HG03159 (cell line): ENCODE measurements at regions not wholly inside any gene's neighbourhood (a gene's known extent, or its start where the extent isn't known, plus 50 kb on each side); places are given as distances from the start of the nearest gene placed in this dataset.
"Not testable (repeated sequence)": the region's sequence is repeated elsewhere in the genome, so short reads cannot be mapped to it uniquely, and the experiment has no call there.

ENCODE experiments used
- ATAC-seq: cut with Tn5 transposase; IDR thresholded peaks from one replicate; pipeline ENCODE4 v1.9.1; 2021; ENCODE audit warnings: mild to moderate bottlenecking, moderate library complexity; ENCODE audit not compliant: unreplicated experiment

DNA sequence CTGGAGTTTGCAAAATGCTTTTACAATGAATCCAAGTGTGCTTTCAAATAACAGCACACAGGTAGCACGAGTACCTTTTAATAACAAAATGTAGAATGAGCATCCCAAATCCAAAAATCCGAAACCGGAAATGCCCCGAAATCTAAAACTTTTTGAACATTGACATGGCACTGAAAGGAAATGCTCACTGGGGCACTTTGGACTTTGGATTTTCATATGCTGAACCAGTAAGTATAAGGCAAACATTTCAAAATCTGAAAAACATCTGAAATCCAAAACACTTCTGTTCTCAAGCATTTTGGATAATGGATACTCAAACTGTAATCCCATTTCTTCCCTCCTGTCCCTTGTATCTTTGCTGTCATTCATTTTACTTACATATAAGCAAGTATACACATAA, 50.1 kb downstream of the GCNT4 start:
- ATAC-seq, result no peak

DNA sequence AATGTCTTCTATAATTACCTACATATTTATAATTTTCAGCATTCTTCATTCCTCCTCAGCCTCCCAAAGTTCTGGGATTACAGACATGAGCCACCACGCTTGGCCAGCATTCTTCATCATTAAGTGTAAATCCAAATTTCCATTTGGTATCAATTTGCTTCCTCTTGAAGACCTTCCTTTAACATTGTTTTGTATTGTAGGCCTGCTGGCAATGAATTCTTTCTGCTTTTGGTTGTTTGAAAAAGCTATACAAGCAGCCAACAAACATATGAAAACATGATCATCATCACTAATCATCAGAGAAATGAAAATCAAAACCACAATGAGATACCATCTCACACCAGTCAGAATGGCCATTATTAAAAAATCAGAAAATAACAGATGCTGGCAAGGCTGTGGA, 56.4 kb downstream of the GCNT4 start:
- no peak for ATAC-seq

DNA sequence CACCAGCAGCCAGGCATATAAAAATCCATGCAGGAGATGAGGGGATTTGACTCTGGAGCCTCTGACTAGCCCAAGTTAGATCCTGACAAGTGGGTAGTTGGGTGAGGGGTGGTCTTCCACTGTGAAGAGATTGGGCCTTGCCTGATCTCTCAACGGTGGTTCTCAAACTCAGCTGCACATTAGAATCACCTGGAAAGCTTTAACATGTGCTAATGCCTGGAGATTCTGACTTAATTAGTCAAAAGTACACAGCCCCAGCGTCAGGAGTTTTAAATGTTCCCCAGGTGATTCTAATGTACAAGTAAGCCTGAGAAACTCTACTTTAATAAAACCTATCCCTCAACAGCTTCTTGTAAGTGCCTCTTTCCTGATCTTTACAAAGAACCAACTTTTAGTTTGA, 57.5 kb downstream of the GCNT4 start:
- ATAC-seq, result no peak

DNA sequence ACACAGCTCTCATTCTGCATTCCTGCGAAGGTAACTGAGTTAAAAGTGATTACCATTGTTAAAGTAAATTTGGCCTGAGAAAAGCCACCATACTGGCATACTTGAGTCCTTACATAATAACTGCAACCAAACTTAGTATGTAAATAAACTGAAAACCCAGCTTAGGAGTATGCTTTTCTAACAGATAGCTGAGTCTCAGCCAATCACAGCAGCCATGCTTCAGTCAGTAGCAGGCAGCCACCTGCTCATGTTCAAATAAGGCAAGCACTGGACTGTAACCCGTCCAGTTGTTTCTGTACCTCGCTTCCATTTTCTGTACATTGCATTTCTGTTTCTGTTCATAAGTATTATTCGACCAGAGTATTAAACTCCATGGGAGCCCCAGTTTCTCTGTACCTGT, 58.6 kb downstream of the GCNT4 start:
- ATAC-seq, result no peak

DNA sequence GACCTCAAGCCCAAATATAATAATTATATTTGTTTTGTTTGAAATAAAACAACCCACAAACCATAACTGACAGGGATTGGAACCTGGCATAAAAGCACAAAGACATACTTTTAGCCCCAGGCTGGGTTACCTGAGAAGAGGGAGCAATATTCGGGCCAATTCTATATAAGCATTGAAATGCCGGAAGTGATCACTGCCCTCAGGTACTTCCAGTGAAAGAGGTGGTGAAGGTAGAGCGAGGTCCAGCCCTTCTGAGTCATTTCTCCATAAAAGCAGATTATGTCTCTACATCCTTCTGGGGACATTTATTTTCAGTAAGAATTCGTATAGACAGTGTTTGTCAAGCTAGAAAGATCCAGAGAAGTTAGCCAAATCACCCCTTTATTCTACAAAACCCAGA, 59.6 kb downstream of the GCNT4 start:
- ATAC-seq, result no peak

DNA sequence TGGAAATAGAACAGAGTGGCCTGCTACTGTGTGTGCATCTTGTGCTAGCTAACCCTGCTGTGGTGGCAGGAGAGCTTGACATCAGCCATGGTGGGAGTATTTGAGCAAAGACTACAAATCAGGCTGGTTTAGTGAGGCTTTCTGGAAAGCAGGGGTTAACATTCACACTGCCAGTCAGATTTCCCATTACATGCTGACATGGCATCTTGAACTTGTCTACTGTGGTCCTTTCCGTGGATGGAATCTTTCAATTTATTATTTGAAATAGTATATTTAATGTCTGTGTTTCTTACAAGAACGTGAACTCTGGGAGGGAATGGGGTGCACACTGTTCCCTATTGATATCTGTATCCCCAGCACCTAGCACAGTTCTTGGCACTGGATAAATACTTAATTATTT, 60.8 kb downstream of the GCNT4 start:
- ATAC-seq, result no peak

DNA sequence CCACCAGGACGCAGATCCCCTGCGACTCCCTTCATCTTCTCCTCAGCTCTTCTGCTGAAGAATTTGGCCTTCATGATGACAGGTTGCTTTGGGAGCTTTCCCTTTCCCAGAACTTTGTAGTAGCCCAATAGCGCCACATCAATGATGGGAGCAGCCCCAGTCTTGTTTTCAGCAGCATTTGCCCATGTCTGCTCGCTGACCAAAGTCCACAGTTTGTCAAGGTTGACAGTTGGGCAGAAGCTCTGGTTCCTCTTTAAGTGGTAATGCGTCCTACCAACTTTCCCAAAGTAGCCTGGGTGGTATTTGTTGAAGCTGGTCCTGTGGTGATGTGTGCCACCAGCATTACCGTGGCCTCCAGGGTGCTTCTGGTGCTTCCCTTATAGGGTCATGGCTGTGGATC, 62.2 kb downstream of the GCNT4 start:
- no peak for ATAC-seq

DNA sequence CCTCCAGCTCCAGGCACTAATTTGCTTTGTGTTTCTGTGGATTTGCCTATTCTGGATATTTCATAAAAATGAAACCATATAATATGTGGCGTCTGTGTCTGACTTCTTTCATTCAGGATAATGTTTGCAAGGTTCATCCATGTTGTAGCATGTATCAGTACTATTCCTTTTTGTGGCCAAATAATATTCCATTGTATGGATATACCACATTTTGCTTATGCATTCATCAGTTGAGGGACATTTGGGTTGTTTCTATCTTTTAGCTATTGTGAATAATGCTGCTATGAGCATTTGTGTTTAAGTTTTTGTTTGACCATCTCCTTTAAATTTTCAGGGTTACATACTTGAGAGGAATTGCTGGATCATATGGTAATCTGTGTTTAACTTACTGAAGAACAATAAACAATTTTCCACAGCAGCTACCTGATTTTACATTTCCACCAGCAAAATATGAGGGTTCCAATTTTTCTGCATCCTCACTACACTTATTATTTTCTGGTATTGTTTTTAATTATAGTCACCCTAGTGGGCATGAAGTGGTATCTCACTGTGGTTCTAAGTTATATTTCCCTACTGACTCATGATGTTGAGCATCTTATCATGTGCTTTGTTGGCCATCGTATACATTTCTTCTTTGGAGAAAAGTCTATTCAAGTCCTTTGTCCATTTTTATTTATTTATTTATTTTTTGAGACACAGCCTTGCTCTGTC, 63.9 kb downstream of the GCNT4 start:
- no peak for ATAC-seq

DNA sequence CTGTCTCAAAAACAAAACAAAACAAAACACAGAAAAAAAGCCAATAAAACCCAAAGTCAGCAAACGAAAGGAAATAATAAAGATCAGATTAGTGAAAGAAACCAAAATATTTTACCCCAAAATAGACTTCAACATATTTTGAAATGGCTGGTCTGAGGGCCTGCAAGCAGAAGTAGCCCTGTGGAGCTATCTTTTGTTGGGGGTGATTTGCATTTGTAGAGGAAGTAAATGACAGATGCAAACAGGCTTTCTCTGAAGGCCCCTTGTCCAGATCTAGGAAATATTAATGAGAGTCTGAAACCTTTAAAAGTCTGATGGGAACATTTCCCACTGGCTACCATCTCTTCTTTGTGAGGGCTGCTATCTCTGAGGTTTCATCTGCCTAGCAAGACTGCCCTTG, 74.0 kb downstream of the GCNT4 start:
- no peak for ATAC-seq

DNA sequence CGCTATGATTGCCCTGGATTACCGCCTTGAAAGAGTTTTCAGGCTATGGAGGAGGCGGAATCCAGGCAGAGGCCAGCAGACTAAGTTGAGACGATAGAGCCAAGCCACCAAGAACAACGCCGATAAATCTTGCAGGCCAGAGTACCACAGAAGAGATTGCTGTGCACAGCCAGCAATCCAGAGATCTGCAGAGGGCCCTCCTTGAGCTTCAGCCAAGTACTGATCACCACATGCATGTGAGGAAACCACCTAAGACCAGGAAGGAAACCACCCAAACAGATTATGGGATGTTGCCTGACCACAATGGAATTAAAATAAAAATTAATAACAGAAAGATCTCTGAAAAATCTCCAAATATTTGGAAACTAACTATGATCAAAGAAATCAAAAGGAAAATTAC, 74.9 kb downstream of the GCNT4 start:
- ATAC-seq, result no peak

DNA sequence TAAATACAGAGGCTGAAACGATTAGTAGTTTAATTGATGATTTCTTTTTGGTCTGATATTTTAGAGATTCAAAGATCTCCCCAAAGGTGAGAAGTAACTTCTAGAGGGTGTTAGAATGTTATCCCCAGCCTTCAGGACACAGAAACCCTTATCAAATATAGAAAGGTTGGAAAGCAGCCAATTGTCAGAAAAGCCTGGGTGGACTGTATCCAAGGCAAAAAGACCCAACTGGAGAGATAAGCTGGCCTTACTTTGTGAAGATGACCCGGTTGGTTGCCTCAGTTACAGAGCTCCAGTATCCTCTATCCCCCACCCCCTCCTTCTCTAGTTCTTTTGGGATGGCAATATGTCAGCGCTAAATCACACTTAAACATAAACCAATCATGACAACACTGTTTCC, 75.7 kb downstream of the GCNT4 start:
- no peak for ATAC-seq

DNA sequence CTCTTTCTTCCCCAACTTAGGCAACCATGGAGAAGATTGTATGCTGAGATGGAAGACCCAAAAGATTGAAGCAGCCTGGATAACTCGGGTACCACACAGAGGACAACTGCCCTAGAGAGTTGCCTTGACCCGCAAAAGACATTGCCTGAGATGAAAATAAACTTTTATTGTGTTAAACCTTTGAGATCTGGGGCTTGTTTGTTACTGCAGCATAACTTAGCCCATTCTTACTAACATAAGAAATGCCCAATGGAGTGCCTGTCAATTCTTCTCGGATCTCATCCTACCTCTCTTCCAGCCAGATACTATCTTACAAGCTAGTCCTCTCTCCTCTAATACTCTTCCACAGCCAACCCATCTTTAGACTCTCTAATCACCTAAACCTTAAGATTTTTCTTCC, 76.8 kb downstream of the GCNT4 start:
- ATAC-seq, result no peak

DNA sequence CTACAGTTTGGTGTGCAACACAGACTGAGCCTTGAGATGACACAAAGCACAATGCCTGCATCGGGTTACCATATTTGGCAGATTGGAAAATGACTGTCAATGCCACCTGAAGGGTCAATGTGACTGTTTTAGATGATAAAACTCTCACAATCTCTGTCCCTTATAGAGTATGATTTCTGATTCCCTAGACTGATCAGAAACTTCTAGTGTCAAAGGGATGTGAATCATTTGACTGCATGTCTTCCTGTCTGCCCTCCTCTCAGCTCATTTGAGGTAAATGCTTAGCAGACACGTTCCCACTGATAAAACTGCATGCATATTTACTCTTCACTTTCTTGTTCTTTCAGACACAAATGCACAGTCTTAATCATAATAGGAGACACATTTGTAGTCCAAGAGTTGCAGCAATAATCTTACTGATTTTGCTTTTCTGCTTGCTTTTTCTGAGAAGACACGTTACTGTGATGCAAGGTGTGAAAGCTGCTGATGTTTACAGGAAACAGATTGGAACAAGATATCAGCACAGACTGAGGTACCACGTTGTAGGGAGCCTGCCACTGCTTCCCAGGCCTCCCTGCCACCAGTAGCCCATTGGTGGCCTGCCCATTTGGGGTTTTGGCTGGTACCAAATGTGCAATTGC, 77.8 kb downstream of the GCNT4 start:
- ATAC-seq, result no peak

DNA sequence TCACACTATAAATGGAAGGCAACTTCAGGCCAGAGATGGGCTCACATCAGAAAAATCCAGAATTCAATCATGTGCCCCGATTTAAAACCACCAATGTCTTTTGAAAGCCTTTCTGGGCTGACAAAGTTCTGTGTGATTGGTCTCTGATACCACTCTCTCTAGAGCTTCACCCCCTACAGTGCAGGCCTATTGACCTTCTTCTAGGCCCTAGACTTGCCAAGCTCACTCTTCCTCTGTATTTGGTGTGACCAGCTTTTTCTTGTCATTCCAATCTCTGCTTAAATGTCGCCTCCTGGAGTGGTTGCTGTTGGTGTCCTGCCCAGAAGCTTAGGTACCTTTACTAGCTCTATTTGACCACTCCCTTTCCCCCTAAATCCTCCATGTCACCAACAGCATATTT, 78.7 kb downstream of the GCNT4 start:
- ATAC-seq, result no peak

DNA sequence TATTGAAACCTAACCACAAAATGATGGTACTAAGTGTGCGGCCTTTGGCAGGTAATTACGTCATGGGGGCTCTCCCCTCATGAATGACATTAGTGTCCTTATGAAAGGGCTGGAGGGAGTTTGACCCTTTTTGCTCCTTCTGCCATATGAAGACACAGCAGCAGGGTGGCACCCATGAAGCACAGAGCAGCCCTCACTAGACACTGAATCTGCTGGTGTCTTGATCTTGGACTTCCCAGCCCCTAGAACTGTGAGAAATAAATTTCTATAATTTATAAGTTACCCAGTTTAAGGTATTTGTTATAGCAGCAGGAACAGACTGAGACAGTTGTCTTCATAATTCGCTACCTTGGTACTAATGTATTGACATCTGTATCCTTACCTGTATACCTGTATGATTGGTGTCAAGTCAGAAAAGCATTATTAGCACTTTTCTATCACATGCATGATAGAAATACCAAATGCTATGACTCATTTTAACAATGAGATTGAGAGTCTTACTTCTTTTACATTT, 80.4 kb downstream of the GCNT4 start:
- ATAC-seq, result no peak

DNA sequence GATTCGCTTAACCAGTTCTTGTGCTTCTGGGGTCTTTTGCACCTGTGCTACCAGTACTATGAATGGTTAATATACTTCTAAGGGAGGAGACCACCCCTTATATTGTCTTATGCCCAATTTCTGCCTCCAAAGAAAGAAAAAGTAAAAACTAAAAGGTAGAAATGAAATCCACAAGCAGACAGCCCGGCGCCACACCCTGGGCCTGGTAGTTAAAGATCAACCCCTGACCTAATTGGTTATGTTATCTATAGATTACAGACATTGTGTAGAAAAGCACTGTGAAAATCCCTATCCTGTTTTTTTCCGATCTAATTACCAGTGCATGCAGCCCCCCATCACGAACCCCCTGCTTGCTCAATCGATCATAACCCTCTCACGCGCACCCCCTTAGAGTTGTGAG, 81.5 kb downstream of the GCNT4 start:
- not testable (repeated sequence) for ATAC-seq

DNA sequence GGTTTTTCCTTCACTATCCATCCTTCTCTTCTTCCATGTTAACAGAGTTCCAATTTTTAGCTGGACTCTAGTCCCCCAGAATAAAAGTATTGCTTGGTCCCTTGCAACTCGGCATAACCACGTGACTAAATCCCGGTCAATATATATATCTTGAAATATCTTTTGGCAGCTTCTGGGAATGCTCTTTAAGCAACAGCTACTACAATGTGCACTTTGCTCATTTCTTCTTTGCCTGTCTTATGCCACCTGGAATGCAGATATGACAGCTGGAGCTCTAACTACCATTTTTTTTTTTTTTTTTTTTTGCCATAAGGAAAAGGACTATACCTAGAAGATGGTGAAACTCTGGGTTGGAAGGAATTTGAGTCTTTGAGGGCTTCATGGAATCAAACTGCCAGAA, 82.6 kb downstream of the GCNT4 start:
- ATAC-seq, result no peak

DNA sequence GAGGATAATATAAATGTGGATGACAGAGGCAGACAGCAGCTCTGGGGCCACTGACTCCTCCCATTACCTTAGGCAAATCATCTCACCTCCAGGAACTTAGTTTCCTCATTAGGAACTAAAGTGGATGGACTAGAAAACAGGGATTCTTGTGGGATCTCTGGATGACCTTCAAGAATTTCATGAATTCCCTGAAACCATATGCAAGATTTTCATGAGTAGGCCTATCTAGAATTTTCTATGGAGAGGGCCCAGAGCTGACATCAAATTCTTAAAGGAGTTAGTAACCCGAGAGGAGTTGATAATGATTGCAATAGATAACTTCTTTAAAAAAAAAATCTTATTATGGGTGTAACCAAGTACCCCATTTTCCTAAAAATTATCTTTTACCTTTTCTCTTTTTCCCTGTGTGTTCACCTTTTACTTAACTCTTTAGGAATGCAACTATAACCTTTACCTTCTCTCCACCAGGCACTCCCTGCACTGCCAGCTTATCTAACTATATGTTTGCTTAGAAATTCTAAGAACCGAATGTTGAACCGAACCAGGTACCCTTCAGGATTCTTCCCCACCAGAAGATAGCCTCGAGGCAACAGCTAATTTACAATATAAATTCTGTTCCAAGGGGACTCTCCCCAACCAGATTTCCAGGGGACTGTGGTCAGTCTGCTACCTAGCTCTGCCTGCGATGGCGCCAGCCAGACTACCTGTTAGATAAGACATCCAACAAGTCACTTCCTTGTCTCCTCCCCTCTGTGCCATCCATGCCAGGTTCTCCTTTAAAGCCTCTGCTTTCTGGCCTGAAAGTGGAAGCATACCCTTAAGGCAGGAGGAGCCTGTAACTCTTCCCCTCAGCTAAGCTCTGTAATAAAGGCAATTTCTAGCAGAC, 86.0 kb downstream of the GCNT4 start:
- ATAC-seq, result no peak

DNA sequence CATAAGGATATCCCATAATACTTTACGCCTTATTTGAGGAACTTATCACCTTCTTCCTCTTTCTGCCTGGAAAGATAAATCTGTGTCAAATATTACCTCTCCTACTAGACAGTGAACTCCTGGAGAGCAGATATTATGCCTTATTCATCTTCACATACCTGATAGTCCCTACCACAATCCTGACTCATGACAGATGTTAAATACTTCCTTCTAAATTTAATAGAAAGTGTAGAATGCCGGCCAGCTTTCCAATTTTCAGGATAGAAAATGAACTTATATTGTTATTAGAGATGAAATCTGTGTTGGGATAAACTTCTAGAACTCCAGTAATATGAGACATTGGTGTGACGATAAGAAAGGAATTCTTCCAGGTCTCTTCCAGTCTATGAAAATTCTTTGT, 89.0 kb downstream of the GCNT4 start:
- no peak for ATAC-seq

DNA sequence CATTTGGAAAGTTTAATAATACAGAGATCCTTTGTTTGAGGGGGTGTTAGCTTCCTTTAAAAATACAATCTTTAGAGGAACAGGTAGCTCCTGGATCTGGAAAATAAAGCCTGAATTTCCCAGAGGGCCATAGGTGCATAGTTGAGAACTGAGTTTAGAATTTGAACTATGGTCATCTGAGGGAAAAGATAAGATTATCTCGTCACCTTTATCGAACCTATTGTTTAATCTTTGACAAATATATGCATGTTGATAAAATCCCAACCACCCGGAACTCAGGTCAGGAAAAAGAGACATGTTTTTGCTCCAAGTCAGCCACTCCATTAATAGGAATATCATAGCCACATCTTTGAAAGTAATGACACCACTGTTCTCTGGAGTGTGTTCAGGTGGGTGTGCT, 91.7 kb upstream of the FAM169A start:
- ATAC-seq, result no peak

DNA sequence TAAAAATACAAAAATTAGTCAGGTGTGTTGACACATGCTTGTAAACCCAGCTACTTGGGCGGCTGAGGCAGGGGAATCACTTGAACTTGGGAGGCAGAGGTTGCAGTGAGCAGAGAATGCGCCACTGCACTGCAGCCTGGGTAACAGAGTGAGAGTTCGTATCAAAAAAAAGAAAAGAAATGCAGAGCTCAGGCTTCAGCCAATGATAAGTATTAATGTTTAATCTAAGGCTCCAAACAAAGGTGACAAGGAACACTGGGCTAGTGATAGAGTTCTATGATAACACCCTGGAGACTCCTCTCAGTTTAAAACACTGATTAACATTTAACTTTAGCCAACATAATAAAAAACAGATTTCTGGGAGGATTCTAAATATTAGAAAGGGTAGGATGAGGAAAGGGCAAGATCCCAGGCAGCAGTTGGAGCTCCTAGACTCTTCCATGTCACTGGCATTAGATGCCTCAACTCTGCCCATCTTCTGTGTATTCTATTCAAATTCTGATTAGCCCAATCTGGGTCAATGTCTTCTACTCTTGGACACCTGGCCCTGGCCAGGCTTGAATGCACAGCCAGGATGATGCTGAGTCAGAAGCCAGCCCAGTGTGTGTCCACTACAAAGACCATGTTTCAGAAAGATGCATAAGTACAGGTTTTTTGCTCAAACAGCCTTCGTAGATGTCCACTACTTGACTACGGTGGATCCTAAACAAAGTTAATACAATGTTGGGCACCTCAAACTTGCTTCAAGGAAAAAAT, 91.0 kb upstream of the FAM169A start:
- no peak for ATAC-seq
